ENCODE measurements at regions not wholly inside any gene's neighbourhood (a gene's known extent, or its start where the extent isn't known, plus 50 kb on each side); places are given as distances from the start of the nearest gene placed in this dataset.
"Not testable (repeated sequence)": the region's sequence is repeated elsewhere in the genome, so short reads cannot be mapped to it uniquely, and the experiment has no call there.

DNA sequence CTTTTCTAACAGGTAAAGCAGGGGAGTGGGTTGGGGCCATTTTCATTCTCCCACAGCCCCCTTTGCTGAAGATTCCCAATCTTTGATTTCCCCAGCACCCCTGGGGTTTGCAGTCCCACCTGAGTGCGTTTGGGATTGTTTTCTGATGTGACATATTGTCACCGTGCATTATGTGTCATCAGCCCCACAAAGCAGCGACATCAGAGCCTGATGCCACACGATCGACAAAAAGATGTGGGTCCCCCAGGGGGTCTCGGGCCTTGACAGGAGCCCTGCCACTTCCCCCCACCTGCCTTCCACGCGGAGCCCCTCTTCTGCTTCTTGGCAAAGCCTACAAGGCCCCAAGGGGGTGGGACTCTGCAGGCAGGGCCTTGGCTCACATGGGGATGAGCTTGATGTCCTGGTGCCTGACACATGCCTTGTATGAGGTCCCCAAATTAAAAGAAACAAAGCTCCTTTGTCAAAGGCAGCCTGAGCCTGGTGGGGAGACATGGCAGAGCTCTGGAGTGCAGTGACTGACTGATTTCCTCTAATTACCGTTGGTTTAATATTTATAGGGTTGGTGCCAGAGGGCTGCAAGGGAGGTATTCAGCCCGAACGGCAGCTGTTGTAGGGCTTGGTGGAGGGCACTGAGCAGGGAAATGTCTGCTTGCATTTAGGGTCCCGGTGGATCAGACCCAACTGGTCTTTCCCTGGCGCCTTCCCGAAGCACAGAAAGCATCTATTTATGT, 149.2 kb downstream of the MIAT start:
- no peak for DNase-seq

- no peak for DNase-seq
These were observed 154.2 kb downstream of the MIAT start for GRCh38 chr22:26811647-26811992.

- DNase-seq, result no peak
These were observed 155.3 kb downstream of the MIAT start for GRCh38 chr22:26812731-26813130.

DNA sequence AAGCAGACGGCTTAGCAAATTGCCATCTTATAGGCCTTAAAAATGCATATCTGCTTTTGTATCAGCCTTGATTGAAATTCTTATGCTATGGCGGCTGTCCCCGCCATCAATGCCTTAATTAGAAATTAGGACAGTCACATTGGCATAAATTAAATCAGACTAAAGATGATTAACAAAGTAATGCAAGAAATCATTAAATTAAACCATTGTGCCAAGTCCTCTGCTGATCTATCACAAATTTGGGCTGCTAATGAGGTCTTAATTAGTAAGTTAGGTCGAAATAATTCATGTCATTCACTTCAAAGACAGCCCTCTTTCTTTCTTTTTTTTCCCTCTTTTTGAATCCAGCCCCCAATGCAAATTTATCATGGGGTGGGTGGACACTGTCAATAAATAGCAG, 159.3 kb downstream of the MIAT start:
- DNase-seq, result no peak

- no peak for DNase-seq
These were observed 160.5 kb downstream of the MIAT start for GRCh38 chr22:26817926-26818325.

GRCh38 chr22:26821854-26822253, 164.5 kb downstream of the MIAT start:
- DNase-seq, result no peak

DNA sequence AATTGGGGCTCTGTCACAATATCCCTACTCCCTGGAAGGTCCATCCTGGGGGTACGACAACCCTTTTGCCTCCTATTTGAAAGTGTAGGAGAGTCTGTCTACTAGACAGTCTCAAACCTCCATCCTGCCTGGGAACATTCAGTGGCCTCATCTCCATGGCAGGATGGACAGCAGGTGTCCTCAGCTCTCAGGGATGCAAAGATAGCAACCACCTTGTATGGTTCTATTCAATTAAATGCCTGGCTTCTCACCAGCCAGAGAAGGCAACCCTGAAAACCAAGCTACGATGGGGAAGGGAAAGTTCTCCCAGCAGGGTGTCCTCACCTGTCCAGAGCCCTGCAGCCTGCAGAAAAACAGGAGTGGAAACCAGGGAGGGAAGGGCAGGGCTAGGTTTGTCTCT, 164.9 kb downstream of the MIAT start:
- no peak for DNase-seq

GRCh38 chr22:26823966-26824365, 166.6 kb downstream of the MIAT start:
- DNase-seq, result no peak

- DNase-seq, result no peak
These were observed 168.9 kb downstream of the MIAT start for GRCh38 chr22:26825960-26826935.

DNA sequence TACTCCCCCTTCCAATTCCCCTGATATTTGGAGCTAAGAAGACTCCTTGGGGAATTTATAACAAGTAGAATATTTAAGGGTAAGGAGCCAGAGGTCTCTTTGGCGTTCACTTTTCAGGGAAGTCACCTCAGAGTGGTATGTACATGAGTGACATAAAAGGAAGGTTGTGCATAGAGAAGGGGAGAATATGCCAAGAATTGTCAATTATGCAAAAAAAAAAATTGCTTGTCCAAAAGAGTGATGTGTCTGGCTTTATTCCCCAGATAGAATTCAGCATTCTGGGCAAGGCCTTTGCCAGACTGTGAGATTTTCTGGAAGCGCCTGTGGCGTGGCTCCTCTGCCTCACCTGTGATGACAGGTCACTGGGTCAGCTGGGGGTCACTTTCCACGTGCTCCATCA, 170.2 kb downstream of the MIAT start:
- no peak for DNase-seq

- no peak for DNase-seq
These were observed 170.9 kb downstream of the MIAT start for GRCh38 chr22:26828311-26828710.

DNA sequence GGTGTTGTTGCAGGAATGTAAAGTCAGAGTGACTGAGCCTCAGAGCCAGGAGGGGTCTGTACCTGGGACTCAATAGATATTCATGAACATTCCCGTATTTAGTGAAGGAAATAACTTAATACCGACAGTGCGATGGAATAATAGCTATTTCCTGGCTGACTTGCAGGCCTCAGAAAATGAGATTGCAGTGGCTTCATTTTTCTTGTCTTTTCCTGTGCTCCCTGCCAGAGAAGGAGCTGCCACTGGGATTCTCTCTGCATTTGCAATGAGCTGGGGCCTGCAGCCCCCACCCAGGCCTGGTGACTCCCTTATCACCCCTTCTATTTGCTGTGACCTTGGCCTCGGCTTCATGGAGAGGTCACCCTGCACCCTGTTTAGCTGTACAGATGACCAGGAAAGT, 173.4 kb downstream of the MIAT start:
- no peak for DNase-seq

- no peak for DNase-seq
These were observed 177.6 kb downstream of the MIAT start for GRCh38 chr22:26835023-26835422.

DNA sequence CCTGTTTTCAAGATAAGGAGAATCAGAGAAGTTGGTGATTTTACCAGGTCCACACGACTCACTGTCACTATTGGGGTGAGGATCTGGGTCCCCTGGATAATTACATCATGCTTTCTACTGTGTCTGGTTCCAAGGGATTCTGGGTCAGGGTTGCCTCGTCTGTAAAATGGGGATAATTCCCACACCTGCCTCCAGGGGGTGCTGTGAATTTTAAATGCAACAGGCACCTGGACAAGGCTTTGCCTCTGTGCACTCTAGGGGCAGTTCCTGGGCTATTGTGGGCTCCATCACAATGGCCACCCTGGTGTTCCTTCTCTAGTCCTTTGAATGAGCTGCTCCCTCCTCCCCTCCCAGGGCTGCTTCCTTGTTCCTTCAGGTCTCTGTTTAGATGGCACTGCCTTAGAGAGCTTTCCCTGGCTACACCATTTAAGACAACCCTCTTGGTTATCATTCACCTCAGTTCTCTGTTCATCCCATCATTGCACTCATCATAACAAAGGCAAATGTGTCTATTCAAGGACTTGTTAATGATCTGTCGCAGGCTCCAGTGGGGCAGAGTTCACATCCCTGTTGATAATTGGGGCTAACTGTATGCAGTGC, 178.6 kb downstream of the MIAT start:
- peak; percentile 77 for DNase-seq

- no peak for DNase-seq
These were observed 180.5 kb downstream of the MIAT start for GRCh38 chr22:26837784-26838470.

GRCh38 chr22:26838471-26838825, 181.1 kb downstream of the MIAT start:
- DNase-seq, result no peak

DNA sequence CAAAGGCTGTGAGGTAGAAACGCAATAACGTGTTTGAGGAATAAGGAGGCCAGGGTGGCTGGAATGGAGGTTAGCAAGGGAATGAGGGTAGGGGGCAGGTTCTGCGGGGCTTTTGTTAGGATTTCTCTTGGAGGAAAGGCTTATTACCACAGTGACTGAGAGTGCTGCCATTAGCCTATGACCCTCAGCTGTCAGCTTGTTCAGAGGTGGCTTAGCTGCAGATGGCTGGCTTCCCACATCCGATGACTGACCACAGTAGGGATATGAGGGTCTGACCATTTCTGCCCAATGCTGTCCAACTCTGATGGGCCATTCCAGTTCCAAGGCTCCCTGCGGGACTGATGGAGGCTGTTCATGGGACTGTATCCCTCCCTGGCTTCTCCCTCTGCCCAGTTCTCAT, 181.8 kb downstream of the MIAT start:
- no peak for DNase-seq

GRCh38 chr22:26840770-26841169, 183.4 kb downstream of the MIAT start:
- not testable (repeated sequence) for DNase-seq

- DNase-seq, result no peak
These were observed 184.7 kb downstream of the MIAT start for GRCh38 chr22:26842103-26842502.

GRCh38 chr22:26845021-26845743, 187.8 kb downstream of the MIAT start:
- no peak for DNase-seq

- DNase-seq, result no peak
These were observed 188.7 kb downstream of the MIAT start for GRCh38 chr22:26846076-26846475.

DNA sequence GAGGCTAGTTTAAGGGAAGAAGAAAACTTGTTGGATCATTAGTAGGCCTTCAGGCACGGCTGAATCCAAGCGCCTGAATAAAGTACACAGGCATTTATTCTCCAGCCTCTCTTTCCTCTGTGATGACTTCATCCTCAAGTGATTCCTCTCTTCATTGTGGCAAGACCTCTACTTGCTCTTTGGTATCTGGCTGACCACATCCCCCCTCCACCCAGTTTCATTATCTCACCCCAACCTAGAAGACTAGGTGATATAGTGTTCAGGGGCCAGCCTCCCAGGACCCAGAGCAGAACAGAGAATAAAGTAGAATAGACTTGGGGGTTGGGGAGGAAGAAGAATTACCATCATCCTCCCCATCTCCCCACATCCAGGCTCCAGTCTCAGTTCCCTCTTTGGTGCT, 189.3 kb downstream of the MIAT start:
- DNase-seq, result no peak

- no peak for DNase-seq
These were observed 189.7 kb downstream of the MIAT start for GRCh38 chr22:26847046-26847445.

Data from activated CD4-positive, alpha-beta T cell treated with anti-CD3 and anti-CD28 coated beads, Interleukin-2, Interleukin-6, amounts not matched to agents 100 ng/mL and 50 ng/mL, durations not matched to agents 16 hours and 8 hours (primary cell).